Embryonic facial prominence (tissue), 1 donor: ENCODE measurements at regions not wholly inside any gene's neighbourhood (a gene's known extent, or its start where the extent isn't known, plus 50 kb on each side); places are given as distances from the start of the nearest gene placed in this dataset.

ENCODE experiments used
- DNase-seq: peaks from one replicate; pipeline ENCODE4 v3.0.0-alpha.2; 2016; ENCODE audit errors: extremely low spot score

DNA sequence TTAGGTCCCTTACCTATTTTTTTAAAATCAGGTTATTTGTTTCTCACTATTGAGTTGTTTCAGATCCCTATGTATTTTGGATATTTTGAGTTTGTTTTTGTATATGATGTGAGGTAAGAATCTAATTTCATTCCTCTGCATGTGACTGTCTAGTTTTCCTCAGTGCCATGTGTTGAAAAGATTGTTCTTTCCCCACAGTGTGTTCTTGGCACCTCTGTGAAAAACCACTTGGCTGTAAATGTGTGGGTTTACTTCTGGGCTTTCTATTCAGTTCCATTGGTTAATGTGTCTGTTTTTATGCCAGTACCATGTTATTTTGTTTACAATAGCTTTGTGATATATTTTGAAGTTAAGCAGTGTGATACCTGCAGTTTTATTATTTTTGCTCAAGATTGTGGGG is 1516.4 kb downstream of the AACS start:
- DNase-seq: no peak

DNA sequence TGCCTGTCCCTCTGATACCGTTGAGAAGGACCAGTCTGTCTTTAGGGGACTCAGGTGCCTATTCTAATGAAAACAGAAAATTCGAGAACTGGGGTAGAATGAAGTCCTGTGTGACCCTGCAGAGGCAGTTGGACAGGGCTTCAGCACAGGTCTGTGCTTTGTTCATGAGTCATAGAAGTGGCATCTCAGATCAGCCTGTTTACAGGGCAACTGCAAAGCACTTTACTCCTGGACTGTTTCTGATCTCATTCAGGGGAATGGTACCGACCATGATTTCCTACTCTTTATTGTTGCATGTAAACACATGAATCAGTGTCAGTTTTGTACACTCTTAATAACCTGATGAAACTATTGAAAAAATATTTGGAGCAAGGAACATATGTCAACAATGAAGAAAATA is 1517.0 kb downstream of the AACS start:
- DNase-seq: no peak

DNA sequence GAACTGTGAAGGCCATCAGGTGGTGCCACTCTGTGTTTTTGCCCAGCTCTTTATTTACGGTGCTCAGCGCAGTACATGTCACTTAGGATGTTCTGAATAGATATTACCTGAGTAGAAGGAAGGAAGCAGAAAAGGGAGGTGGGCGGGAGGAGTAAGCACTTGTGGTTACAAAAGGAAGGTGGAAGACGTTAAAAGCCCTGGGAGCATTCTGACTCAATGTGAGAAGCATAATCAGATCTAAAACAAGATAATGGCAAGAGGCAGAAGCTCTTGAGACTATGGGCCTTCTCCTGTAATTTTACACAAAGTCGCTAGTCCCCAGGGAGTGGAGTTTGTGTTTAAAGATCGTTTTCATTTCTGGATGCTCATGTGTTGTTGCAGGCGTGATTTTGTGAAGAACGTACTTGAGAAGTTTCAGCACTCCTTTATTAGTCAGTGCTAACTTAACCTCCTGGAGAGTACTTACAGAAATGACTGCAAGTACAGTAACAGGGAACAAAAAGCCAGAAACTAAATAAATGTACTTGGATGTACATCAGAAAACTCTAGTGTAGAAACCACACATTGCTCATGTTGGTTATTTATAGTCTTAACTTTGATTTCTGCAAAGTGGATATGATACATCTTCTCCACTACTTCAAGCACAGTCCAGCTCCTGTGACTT is 1523.5 kb downstream of the AACS start:
- DNase-seq: no peak

DNA sequence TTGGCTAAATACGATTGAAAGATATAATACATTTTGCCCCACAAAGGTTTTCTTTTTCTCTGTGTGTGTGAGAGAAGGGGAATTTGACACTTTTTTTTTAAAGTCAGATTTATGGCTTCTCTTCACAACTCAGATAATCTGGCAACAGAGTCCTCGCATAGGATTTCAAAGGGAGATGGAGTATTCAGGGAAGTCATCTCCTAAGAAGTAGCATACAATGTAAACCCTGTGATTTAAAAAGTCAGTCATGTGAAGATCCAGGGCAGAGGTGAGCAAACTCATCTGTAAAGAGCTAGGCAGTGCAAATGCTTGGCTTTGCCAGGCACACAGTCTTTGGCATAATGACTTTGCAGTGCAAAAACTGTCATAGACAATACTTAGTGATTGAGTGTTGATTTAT is 1526.3 kb downstream of the AACS start:
- DNase-seq: no peak

DNA sequence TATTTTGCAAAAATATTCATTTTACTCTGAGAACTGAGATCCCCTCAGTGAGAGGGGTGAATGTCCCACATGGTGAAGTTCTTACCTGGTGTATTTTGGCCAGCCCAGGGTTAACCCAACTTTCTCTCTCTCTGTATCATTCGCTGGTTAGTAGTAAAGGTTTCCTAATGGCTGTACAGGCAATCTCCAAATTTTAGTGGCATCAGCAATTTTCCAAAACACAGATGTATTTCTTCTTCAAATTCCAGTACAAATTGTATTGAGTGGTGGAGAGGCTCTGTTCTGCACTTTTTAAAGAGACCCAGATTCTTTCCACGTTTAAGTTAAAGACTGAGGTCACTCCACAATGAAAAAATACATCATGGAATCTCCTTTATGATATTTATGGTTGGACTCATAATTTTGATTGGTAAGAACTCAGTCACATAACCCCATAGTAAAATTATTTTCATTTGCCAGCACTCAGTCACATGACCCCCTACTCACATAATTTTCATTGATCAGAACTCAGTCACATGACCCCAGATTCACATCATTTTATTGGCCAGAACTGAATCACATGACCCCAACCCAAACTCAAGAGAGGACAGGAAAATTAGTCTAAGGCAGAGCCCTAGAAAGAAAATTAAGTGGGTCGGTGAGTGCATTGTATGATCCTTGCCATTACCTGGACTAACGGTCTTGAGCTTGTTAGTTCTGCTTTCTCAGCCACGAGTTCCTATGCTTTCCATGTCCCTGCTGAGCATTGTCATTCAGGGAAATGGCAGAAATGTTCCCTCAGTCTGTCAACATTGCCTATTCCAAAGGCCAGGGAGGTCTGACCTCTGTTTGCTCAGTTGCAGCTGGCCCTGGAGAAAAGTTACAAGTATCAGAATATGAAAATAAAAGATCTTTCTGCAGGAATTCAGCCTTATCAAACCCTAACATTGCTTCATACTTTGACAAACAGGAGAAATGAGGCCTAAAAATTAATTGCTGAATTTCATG is 1536.2 kb downstream of the AACS start:
- DNase-seq: no peak

DNA sequence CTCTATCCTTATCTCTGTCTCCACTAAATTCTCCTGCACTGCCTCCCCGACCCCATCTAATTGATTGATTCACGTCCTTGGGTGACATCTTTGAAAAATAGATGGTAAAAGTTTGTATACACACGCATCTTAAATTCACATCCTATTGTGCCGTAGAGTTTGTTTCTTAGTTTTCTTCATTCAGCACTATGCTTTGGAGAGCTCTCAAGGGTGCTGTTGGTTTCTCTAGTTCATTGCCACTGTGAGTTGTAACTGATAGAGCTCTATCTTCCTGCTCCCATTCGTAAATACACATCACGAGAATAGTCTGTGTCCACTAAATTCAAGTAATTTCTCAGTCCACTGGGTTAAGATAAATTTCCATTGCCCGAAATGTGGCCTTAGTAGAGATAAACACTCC is 1537.4 kb downstream of the AACS start:
- no peak for DNase-seq

DNA sequence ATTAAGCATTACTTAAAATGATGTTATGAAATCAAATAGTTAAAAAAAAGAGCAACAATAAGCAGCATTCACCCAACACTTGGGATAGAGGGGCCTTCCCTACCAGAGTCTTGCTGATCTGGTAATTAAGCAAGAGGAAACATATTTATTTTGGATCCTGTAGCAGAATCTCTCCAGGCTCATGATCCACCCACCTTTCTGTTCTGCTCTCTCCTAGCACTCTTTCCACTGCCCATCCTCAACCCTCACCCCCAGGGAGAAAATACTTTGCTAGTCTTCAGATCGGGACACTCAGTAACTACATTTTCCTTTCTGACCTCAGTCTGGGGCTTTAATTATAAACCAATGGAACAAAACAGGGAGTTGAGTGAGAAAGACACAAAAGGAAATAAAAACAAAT is 1541.9 kb downstream of the AACS start:
- no peak for DNase-seq

DNA sequence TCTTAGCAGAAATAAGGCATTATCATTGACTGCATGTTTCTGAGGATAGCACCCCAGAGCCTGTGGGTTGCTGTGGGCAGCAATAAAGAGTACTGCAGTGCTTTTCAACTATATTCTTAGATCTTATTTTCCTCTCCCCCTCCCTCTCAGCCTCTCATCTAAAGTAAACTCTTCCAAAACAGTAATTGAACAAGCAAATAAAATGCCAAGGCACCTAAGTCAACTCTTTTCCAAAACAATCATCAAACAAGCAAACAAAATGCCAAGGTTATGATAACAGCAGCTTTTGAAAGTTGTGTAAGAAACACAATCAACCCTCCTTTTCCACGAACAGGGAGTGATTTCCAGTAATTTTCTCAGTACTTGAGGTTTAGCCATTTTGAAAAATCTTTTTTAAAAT is 1542.6 kb downstream of the AACS start:
- no peak for DNase-seq

DNA sequence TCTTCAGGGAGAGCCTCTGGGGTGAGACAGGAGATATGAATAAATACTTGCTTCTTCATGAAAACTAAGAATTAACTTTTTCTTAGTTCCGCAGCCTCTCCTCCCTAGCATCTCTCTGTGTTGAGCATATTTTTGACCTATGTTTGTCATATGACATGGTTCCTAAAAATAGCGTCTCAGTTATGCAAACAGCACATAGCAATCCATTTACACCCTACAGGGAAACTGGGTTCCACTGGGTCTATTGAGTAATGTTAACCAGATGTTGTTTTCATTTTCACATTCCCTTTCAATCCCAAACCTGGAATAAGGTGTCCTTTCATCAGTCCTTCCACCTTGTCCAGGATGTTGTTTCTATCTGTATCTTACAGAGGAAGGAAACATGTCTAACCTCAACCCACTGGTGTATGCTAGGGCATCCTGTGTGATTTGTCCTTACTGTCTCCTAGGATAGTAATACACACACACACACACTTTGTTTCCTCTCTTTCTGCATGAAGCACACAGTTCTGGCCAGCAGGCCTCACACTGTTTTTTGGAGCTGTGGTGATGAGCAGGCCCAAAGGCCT is 1543.5 kb downstream of the AACS start:
- no peak for DNase-seq

DNA sequence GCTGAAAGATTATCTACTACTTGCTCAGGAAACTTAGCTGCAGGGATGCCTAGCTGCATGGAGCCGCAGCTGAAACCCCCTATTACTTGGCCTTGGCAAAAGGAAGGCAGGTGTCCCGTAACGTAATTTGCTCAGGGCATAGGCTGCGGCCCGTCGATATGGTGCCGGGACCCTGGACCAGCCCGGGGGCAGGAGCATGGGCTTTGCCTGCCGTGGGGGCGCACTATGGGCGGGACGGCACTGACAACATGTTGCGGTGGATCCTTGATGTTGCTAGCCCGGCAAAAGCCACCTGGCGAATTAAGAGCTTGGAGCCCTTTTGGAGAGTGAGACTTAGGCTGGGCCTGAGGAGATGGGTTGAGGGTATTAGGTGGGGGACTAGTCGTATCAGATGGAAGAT is 1551.2 kb downstream of the AACS start:
- DNase-seq: no peak

DNA sequence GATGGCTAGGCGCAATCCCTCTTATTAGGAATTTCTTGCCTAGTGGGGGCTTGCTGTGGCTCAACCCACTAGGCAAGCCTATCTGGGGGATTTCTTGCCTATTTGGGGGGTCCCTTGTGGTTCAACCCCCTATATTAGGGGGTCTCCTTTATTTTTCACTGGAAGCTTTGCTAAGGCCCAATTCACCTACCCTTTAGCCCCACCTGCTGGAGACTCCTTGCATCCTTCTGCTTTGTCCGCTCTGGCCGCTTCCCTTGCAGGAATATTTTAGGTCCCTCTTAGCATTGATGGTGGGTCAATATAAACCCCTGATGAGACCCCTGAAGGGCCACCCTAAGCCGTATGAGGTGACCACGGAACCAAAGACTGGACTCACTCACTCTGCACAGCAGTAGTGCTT is 1552.1 kb downstream of the AACS start:
- DNase-seq: no peak

DNA sequence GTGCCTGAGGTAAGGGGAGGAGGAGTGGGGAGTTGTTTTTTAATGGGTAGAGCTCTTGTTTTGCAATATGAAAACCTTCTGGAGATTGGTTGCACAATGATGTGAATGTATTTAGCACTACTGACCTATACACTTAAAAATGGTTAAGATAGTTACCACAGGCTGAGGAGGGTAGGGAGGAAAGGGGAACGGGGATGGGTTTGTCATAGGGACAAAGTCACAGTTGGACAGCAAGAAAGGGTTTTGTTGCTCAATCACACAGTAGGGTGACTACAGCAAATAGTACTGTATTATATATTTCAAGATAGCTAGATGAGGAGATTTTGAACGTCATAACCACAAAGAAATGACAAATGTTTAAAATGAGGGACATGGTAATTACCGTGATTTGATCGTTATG is 1562.4 kb downstream of the AACS start:
- no peak for DNase-seq

DNA sequence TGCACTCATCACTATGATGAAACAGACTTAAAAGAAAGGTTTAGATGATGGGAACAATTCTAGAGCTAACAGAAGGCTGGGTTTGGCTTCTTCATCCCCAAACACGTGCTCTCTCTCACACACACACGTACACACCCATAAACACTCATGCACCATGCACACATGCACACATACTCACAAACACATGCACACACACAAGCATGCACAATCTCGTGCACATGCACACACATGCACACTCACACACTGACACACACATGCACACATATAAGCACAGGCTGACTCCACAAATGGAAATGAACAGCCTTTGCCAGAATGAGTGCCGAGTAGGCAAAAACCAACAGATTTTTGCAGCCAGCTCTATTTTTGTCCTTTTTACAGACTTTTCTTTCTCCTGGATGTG is 1571.6 kb downstream of the AACS start:
- no peak for DNase-seq

DNA sequence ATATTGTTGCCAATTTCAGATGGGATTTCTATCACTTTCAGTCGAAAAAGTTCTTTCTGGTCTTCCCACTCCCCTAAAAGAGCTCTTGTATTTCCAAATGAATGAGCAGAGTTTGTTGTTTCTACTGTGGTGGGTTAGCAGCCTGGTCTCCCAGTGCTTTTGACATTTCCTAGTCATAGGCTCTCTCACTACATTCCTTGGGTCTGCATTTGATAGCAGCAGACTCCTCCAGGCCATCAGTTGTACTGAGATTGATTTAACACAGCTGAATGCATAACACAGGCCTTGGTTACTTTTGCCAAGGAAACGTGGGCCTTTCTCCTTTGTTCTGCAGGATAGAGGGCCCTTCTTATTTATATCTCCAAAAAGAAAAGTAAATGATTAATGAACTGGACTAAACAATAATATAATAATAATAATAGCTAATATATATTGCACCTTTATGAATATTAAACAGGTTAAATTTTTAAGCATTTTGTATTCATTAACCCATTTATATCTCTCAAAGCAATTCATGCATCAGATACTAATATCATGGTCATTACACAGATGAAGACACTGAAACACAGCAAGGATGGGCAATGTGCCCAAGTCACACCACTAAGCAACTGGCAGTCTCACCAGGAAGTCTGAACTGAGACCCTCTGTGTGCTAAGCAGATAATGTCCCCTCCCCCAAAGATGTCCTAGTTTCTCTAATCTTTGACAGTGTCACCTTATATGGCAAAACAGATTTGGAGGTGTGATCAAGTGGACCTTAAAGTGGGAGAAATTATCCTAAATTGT is 1579.2 kb downstream of the AACS start:
- no peak for DNase-seq

DNA sequence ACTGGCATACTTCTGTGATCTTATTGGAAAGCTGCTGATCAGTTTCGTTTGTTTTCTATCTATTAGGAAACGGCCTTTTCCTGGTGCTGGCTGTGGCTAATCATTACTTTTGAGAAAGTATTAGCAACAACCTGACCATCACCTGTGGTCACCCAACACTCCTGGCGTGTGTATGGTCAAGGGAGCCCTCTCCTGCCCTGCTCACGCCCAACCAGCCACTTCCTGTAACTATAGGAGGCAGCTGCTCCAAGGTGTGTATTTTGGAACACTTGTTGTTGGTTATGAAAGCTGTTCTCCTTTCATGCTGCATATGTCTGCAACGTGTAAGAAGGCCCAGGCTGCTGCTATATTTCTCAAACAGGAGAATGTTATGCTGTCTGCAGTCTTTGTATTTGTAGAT is 1582.8 kb downstream of the AACS start:
- DNase-seq: no peak

DNA sequence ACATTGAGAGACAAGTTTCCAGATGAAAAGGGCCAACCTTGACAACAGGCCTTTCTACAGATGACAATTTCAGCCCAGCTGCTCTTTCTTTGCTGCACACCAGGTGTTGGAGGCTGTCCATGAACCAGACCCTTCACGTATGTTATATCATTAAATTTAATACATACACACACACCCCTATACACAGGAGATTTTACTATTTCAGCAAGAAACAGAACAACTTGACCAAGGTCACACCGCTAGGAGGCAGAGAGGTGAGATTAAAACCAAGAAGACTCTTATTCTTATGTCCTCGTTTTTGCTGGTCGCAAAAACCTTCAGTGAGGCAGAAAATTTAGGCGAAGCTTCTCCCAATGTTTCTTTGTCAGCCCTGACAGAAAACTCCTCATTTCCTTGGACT is 1585.9 kb downstream of the AACS start:
- DNase-seq: no peak

DNA sequence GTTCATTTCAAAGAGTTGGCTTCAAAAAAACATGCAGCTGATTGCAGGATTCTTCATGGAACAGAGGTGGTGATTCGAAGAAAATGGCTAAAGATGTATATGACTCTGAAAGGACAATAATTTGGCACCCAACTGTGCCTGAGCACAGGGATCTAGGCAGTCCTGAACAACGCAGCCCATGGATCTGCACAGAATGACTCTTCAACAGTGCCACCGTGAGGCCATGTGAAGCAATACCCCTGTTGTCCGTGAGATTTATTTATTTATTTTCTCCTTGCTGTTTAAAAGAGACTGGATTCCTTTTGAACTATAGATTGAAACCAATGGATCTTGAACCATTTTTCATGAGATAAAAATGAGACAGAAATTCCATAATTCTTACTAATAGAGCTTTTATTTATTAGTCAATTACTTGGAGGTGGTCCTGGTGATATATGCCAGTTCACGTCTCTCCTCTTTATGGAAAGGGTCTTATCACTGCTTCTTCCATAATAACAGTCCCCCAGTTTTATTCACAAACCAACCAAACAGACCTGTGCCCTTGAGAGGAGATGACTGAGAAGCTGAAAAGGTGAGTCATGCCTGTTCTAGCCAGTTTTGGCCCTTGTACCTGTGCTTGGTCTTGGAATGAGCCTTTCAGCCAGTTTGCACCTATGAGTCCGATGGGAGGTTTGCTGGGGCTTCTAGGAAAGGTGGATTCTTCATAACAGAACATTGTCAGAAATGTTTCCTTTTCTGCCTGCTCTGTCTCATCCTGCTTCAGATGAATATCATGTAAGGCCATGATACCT is 1598.3 kb downstream of the AACS start:
- no peak for DNase-seq

DNA sequence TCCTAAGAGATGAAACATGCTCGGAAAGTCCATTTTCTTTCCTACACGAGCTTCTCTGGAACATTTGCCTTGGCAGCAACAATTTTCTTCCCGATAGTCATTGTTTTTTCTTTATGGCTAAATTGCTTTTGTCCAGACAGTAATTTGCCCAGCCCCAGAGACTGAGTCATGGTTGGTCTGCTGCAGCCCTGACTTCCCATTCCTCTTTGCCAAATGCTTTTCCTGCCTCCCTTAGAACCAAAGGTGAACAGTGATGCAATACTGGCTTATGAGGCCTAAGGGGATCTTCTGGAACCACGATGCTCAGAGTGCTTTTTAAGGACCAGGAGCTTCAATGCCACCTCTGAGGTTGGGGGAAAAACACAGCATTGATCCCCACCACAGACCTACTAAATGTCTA is 1599.6 kb upstream of the TMEM132C start:
- DNase-seq: no peak

DNA sequence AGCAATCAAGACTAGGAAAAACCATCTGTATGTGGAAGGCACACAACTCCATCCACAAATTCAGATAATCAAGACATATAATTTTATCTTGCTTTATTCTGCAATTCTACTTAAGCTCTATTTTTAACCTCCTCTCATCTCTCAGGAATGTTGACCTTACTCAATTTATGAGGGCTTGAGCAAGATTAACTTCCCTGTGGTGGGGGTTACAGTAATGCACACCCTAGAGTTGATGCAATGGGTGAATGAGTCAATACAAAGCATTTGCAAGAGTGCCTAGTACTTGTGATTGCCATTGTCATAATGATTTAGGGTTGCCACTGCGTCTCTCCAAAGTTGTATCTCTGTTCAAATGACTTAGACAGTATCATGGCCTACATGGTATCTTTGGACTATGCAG is 1598.4 kb upstream of the TMEM132C start:
- DNase-seq: no peak

DNA sequence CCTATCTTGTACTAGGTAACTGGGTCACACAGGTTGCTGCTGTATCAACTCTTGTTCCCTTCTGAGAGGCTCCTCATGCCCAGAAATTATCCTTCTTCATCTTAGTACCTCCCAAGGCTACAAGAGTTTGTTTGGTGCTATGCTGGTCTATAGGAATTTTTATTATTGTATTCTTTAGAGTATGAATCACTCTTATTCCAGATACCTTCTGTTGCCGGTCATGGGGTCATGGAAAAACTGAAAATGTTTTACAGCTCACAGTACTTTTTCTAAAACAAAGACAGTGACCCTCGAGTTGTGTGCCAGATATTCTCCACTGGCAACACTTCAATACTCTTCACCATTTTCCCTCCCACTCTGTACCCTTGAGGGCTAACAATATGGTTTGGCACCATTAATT is 1598.0 kb upstream of the TMEM132C start:
- DNase-seq: no peak

DNA sequence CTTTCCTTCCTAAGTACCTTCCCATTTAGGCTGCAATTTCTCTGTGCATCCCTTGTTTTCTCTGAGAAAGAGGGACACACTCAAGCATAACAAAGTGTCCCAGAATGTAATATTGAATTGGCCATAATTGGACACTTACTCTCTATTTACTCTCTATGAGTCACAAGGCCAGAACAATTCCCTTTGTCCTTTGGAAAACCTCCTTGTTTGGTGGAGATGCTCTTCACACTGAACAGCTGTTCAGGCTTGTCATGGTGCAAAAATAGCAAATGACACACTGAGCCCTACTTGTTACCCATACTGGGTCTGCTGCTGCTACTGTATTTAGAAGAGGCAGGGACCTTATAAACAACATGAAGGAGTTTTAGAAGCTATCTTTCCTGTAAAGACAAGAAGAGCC is 1590.5 kb upstream of the TMEM132C start:
- no peak for DNase-seq
